Sigmoid colon (tissue), 6 donors: ENCODE measurements at regions not wholly inside any gene's neighbourhood (a gene's known extent, or its start where the extent isn't known, plus 50 kb on each side); places are given as distances from the start of the nearest gene placed in this dataset.
"Not testable (repeated sequence)": the region's sequence is repeated elsewhere in the genome, so short reads cannot be mapped to it uniquely, and the experiment has no call there.

ENCODE experiments used
- DNase-seq: peaks from one replicate; pipeline ENCODE4 v3.0.0-alpha.2; 2019
- H3K27ac ChIP-seq, 4 donors: fragments of 200-600 bp; sonication (generic); one replicate each; pipeline ENCODE4 v1.5.1; 2016 to 2019; ENCODE audit warnings: mild to moderate bottlenecking in 1 of 4
- H3K27me3 ChIP-seq, 3 donors: fragments of 200-600 bp; sonication (generic); one replicate each; pipeline ENCODE4 v1.5.1; 2019; ENCODE audit warnings: mild to moderate bottlenecking in 1 of 3
- H3K36me3 ChIP-seq, 4 donors: fragments of 200-600 bp; sonication (generic); one replicate each; pipeline ENCODE4 v1.5.1; 2016 to 2019
- H3K4me1 ChIP-seq, 4 donors: fragments of 200-600 bp; sonication (generic); one replicate each; pipeline ENCODE4 v1.5.1; 2017 to 2019
- H3K4me3 ChIP-seq, 4 donors: fragments of 200-600 bp; sonication (generic); one replicate each; pipeline ENCODE4 v1.5.1; 2017 to 2019; ENCODE audit warnings: mild to moderate bottlenecking in 2 of 4, moderate library complexity in 1 of 4
- H3K9me3 ChIP-seq, 4 donors: fragments of 200-600 bp in 3 of 4; sonication (generic) in 3 of 4; one replicate each; pipeline versions ENCODE4 v1.5.1 to v1.6.1; 2013 to 2019
- EP300 ChIP-seq, 4 donors: sonication (generic); formaldehyde crosslinking; IDR thresholded peaks; one replicate each; pipeline ENCODE4 v1.6.1; 2017; ENCODE audit warnings: antibody characterized with exemption in 4 of 4
- POLR2A ChIP-seq, 2 donors: fragments of 450-650 bp; IDR thresholded peaks; one replicate each; pipeline ENCODE4 v1.6.1; 2016; ENCODE audit warnings: antibody characterized with exemption in 2 of 2, mild to moderate bottlenecking in 2 of 2, moderate library complexity in 2 of 2
- POLR2AphosphoS5 ChIP-seq, 4 donors: sonication (generic); formaldehyde crosslinking; IDR thresholded peaks; one replicate each; pipeline ENCODE4 v1.6.1; 2017; ENCODE audit warnings: antibody characterized with exemption in 4 of 4
- WGBS, 2 donors: extraction: QIAGEN DNeasy Blood & Tissue Kit; methylation state at CpG; one replicate each; pipeline ENCODE4 v1.1.7; 2013; 5-methylcytosine and 5-hydroxymethylcytosine counted together
- intact Hi-C: fragments of 100-400 bp; cut with DNase I; formaldehyde crosslinking; loops from one replicate; pipeline ENCODE4 v1.15.1; 2023
- TF ChIP-seq, protein P1 (sequence below), 4 experiments: fragments of 450-650 bp in 3 of 4; fragments of 200-600 bp in 1 of 4; IDR thresholded peaks; one replicate each; pipeline ENCODE4 v1.5.1; 2016 to 2019; ENCODE audit warnings: antibody characterized with exemption in 4 of 4, mild to moderate bottlenecking in 3 of 4, moderate library complexity in 2 of 4
- donor health status: healthy with polysubstance abuse.
- donor health status: healthy.

GRCh38 chrX:65866773-65867172, 173.1 kb downstream of the VSIG4 start:
- no peaks in the 10 kb centered on the region for H3K36me3 ChIP-seq
- no peak overlapping the region for H3K27ac ChIP-seq
- TF ChIP-seq EP300 (IDR thresholded peaks at IDR 0.05) (no peak), POLR2AphosphoS5 (IDR thresholded peaks at IDR 0.05) (no peak), POLR2A (IDR thresholded peaks at IDR 0.05) (no peak)
- TF ChIP-seq, protein P1, sequence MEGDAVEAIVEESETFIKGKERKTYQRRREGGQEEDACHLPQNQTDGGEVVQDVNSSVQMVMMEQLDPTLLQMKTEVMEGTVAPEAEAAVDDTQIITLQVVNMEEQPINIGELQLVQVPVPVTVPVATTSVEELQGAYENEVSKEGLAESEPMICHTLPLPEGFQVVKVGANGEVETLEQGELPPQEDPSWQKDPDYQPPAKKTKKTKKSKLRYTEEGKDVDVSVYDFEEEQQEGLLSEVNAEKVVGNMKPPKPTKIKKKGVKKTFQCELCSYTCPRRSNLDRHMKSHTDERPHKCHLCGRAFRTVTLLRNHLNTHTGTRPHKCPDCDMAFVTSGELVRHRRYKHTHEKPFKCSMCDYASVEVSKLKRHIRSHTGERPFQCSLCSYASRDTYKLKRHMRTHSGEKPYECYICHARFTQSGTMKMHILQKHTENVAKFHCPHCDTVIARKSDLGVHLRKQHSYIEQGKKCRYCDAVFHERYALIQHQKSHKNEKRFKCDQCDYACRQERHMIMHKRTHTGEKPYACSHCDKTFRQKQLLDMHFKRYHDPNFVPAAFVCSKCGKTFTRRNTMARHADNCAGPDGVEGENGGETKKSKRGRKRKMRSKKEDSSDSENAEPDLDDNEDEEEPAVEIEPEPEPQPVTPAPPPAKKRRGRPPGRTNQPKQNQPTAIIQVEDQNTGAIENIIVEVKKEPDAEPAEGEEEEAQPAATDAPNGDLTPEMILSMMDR (IDR thresholded peaks at IDR 0.05) = no peak
- H3K4me1 ChIP-seq = no peaks in the 10 kb centered on the region
- peaks cover 0 to 3% (median 0%) of the 10 kb centered on the region in 3 donors for H3K27me3 ChIP-seq
- H3K9me3 ChIP-seq = no peaks in the 10 kb centered on the region
- no peak overlapping the region for H3K4me3 ChIP-seq
- no peak for DNase-seq
- intact Hi-C loops = no loop called here
- 90 to 100% methylated on average over 1 of the region's 1 CpG for whole genome bisulfite sequencing, 2 donors

GRCh38 chrX:65866146-65866545, 173.7 kb downstream of the VSIG4 start:
- no peak for TF ChIP-seq EP300 (IDR thresholded peaks at IDR 0.05)
- TF ChIP-seq POLR2A (IDR thresholded peaks at IDR 0.05) = no peak
- TF ChIP-seq, protein P1 (IDR thresholded peaks at IDR 0.05) = no peak
- no peak for TF ChIP-seq POLR2AphosphoS5 (IDR thresholded peaks at IDR 0.05)
- Histone ChIP-seq H3K4me3 (no peak overlapping the region), H3K27ac (no peak overlapping the region), H3K27me3 (peaks cover 0 to 3% (median 0%) of the 10 kb centered on the region in 3 donors), H3K4me1 (no peaks in the 10 kb centered on the region), H3K36me3 (no peaks in the 10 kb centered on the region), H3K9me3 (no peaks in the 10 kb centered on the region)
- intact Hi-C loops = no loop called here
- DNase-seq = no peak

GRCh38 chrX:65862638-65863037, 177.2 kb downstream of the VSIG4 start:
- Histone ChIP-seq H3K27me3 (peaks cover 0 to 3% (median 0%) of the 10 kb centered on the region in 3 donors), H3K4me3 (no peak overlapping the region), H3K36me3 (no peaks in the 10 kb centered on the region), H3K27ac (no peak overlapping the region), H3K9me3 (no peaks in the 10 kb centered on the region), H3K4me1 (no peaks in the 10 kb centered on the region)
- TF ChIP-seq, protein P1 (IDR thresholded peaks at IDR 0.05) = no peak
- TF ChIP-seq POLR2AphosphoS5 (IDR thresholded peaks at IDR 0.05) (no peak), EP300 (IDR thresholded peaks at IDR 0.05) (no peak), POLR2A (IDR thresholded peaks at IDR 0.05) (no peak)
- no peak for DNase-seq
- intact Hi-C loops = no loop called here
- WGBS, 2 donors = 77 to 91% methylated on average over 5 of the region's 5 CpGs

- intact Hi-C loops = no loop called here
- Histone ChIP-seq H3K27me3 (peaks cover 0 to 3% (median 0%) of the 10 kb centered on the region in 3 donors), H3K4me1 (no peaks in the 10 kb centered on the region), H3K27ac (no peak overlapping the region), H3K36me3 (no peaks in the 10 kb centered on the region), H3K9me3 (no peaks in the 10 kb centered on the region), H3K4me3 (no peak overlapping the region)
- no peak for DNase-seq
- TF ChIP-seq POLR2A (IDR thresholded peaks at IDR 0.05) = no peak
- TF ChIP-seq, protein P1 (IDR thresholded peaks at IDR 0.05) = no peak
- TF ChIP-seq POLR2AphosphoS5 (IDR thresholded peaks at IDR 0.05) = no peak
- no peak for TF ChIP-seq EP300 (IDR thresholded peaks at IDR 0.05)
These were observed 180.6 kb downstream of the VSIG4 start for GRCh38 chrX:65859299-65859698.

GRCh38 chrX:65854437-65854836, 185.4 kb downstream of the VSIG4 start:
- 59 to 88% methylated on average over 1 of the region's 1 CpG for whole genome bisulfite sequencing, 2 donors

GRCh38 chrX:65851306-65851705, 183.9 kb downstream of the MSN start:
- H3K36me3 ChIP-seq, intact Hi-C loops, H3K4me3 ChIP-seq, H3K9me3 ChIP-seq, H3K4me1 ChIP-seq, H3K27ac ChIP-seq, H3K27me3 ChIP-seq, DNase-seq: not testable (repeated sequence)
- 86 to 95% methylated on average over 1 of the region's 1 CpG for WGBS, 2 donors

More at GRCh38 chrX:65854437-65854836, 185.4 kb downstream of the VSIG4 start:
- H3K27me3 ChIP-seq, H3K36me3 ChIP-seq, H3K9me3 ChIP-seq, H3K4me1 ChIP-seq, DNase-seq, intact Hi-C loops, H3K4me3 ChIP-seq, H3K27ac ChIP-seq: not testable (repeated sequence)

DNA sequence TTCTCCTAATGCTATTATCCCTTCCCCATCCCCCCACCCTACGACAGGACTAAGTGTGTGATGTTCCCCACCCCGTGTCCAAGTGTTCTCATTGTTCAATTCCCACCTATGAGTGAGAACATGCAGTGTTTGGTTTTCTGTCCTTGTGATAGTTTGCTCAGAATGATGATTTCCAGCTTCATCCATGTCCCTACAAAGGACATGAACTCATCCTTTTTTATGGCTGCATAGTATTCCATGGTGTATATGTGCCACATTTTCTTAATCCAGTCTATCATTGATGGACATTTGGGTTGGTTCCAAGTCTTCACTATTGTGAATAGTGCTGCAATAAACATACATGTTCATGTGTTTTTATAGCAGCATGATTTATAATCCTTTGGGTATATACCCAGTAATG, 183.4 kb downstream of the MSN start:
- H3K4me3 ChIP-seq, H3K27ac ChIP-seq, intact Hi-C loops, H3K36me3 ChIP-seq, H3K4me1 ChIP-seq, H3K9me3 ChIP-seq, DNase-seq, H3K27me3 ChIP-seq: not testable (repeated sequence)
- WGBS, 2 donors = 84 to 85% methylated on average over 2 of the region's 2 CpGs
